ENCODE measurements at regions not wholly inside any gene's neighbourhood (a gene's known extent, or its start where the extent isn't known, plus 50 kb on each side); places are given as distances from the start of the nearest gene placed in this dataset.

DNA sequence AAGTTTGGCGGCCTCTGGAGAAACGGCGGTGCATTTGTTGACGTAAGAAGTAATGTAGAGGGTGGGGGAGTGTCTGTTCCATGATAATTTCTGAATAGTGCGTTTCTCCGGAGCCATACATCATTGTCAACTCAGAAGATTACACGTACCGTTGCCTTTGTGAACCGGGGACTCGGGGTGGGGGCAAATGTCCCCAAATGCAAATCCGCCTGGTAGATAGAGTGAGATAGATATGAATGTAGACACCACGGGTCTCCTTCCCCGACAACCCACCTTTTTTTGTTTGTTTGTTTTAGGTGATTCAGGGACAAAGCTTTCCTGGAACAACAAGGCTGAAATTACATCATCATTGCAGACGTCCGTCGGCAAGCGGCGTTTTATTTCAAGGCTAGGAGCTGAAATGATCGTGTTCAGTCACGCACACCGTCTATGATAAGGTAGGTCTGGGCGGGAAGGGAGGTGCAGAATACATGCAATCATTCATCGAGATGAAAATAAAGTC lies 96.0 kb upstream of the PPP2R3B start:
- TF ChIP-seq, protein P1, sequence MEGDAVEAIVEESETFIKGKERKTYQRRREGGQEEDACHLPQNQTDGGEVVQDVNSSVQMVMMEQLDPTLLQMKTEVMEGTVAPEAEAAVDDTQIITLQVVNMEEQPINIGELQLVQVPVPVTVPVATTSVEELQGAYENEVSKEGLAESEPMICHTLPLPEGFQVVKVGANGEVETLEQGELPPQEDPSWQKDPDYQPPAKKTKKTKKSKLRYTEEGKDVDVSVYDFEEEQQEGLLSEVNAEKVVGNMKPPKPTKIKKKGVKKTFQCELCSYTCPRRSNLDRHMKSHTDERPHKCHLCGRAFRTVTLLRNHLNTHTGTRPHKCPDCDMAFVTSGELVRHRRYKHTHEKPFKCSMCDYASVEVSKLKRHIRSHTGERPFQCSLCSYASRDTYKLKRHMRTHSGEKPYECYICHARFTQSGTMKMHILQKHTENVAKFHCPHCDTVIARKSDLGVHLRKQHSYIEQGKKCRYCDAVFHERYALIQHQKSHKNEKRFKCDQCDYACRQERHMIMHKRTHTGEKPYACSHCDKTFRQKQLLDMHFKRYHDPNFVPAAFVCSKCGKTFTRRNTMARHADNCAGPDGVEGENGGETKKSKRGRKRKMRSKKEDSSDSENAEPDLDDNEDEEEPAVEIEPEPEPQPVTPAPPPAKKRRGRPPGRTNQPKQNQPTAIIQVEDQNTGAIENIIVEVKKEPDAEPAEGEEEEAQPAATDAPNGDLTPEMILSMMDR (conservative IDR thresholded peaks at IDR 0.05): no peak
- no peak overlapping the region for H3K4me3 ChIP-seq (ENCODE audit: low read length)
- no peaks in the 10 kb centered on the region for H3K27me3 ChIP-seq (ENCODE audit: control insufficient read depth, insufficient read depth, low read length, poor library complexity, severe bottlenecking)
- Mint-ChIP-seq H3K9me3 (peaks cover 12% of the 10 kb centered on the region), H3K27me3 (ENCODE audit: insufficient read depth) (peaks cover 13% of the 10 kb centered on the region), H3K4me3 (no peak overlapping the region), H3K36me3 (ENCODE audit: low read depth) (no peaks in the 10 kb centered on the region), H3K27ac (no peak overlapping the region), H3K4me1 (peaks cover 5% of the 10 kb centered on the region)
- H3K4me1 ChIP-seq (ENCODE audit: control insufficient read depth, insufficient read depth, low read length): no peaks in the 10 kb centered on the region
- H3K9me3 ChIP-seq (ENCODE audit: control insufficient read depth, low read length): no peaks in the 10 kb centered on the region
- no peaks in the 10 kb centered on the region for H3K36me3 ChIP-seq (ENCODE audit: control insufficient read depth, insufficient read depth, low read length)
- 89% methylated on average over 15 to 23 of the region's 23 CpGs for WGBS, 2 experiments (ENCODE audit: insufficient coverage in 1 of 2, insufficient read length in 1 of 2)
- H3K27ac ChIP-seq (ENCODE audit: low read depth, low read length): no peak overlapping the region
- no peak for DNase-seq
- H3K9ac ChIP-seq (ENCODE audit: extremely low read depth, low read length, poor library complexity, severe bottlenecking): no peak overlapping the region

DNA sequence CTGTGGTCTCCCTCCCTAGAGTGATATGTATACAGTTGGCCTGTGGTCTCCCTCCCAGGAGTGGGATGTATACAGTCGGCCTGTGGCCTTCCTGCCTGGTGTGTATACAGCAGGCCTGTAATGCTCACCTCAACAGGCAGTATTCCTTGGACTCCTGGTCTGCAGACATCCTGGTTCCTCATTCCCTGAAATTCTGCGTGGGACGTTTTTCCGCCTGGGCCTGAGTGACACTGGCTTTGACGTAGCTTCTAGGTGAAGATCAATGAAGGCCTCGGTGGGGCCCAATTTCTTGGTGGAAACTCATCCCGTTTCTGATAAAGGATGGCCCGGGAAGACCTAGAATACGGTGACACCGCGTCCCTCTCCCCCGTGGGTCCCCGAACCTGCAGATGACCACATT lies 98.7 kb upstream of the PPP2R3B start:
- Histone ChIP-seq H3K27ac (ENCODE audit: low read depth, low read length) (no peak overlapping the region), H3K9me3 (ENCODE audit: control insufficient read depth, low read length) (no peaks in the 10 kb centered on the region), H3K4me3 (ENCODE audit: low read length) (no peak overlapping the region), H3K4me1 (ENCODE audit: control insufficient read depth, insufficient read depth, low read length) (no peaks in the 10 kb centered on the region), H3K27me3 (ENCODE audit: control insufficient read depth, insufficient read depth, low read length, poor library complexity, severe bottlenecking) (no peaks in the 10 kb centered on the region), H3K9ac (ENCODE audit: extremely low read depth, low read length, poor library complexity, severe bottlenecking) (no peak overlapping the region), H3K36me3 (ENCODE audit: control insufficient read depth, insufficient read depth, low read length) (no peaks in the 10 kb centered on the region)
- no peaks in the 10 kb centered on the region for H3K36me3 Mint-ChIP-seq (ENCODE audit: low read depth)
- peaks cover 29% of the 10 kb centered on the region for H3K27me3 Mint-ChIP-seq (ENCODE audit: insufficient read depth)
- H3K4me1 Mint-ChIP-seq: peaks cover 6% of the 10 kb centered on the region
- no peak overlapping the region for H3K27ac Mint-ChIP-seq
- WGBS, 2 experiments (ENCODE audit: insufficient coverage in 1 of 2, insufficient read length in 1 of 2): 95 to 99% methylated on average over 13 of the region's 13 CpGs
- H3K9me3 Mint-ChIP-seq: peaks cover 6% of the 10 kb centered on the region
- H3K4me3 Mint-ChIP-seq: no peak overlapping the region
- TF ChIP-seq, protein P1 (conservative IDR thresholded peaks at IDR 0.05): no peak
- no peak for DNase-seq

DNA sequence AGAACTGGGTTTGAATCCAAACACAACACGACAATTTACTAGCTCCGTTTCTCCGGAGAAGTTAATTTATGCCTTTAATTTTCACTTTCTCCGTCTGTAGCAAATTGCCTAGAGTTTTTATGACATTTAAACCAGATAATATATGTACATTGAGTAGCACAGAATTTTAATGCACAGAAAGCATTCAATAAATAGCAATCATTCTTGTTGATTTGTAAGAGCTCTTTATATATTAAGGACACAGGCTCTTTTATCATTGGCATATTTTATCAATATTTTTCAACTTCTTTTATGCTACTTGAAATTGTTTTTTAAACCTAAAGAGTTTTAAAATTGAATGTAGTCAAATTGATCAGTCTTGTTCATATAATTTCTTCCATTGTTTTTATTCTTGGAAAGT lies 99.6 kb upstream of the PPP2R3B start:
- 97 to 100% methylated on average over 2 to 3 of the region's 4 CpGs for WGBS, 2 experiments (ENCODE audit: insufficient coverage in 1 of 2, insufficient read length in 1 of 2)
- Histone ChIP-seq H3K4me3 (ENCODE audit: low read length) (no peak overlapping the region), H3K4me1 (ENCODE audit: control insufficient read depth, insufficient read depth, low read length) (no peaks in the 10 kb centered on the region), H3K9me3 (ENCODE audit: control insufficient read depth, low read length) (no peaks in the 10 kb centered on the region), H3K27ac (ENCODE audit: low read depth, low read length) (no peak overlapping the region), H3K36me3 (ENCODE audit: control insufficient read depth, insufficient read depth, low read length) (no peaks in the 10 kb centered on the region), H3K9ac (ENCODE audit: extremely low read depth, low read length, poor library complexity, severe bottlenecking) (no peak overlapping the region), H3K27me3 (ENCODE audit: control insufficient read depth, insufficient read depth, low read length, poor library complexity, severe bottlenecking) (no peaks in the 10 kb centered on the region)
- Mint-ChIP-seq H3K27me3 (ENCODE audit: insufficient read depth) (peaks cover 27% of the 10 kb centered on the region), H3K9me3 (peaks cover 6% of the 10 kb centered on the region), H3K36me3 (ENCODE audit: low read depth) (no peaks in the 10 kb centered on the region), H3K4me3 (no peak overlapping the region), H3K4me1 (peaks cover 6% of the 10 kb centered on the region), H3K27ac (no peak overlapping the region)
- TF ChIP-seq, protein P1 (conservative IDR thresholded peaks at IDR 0.05): no peak
- DNase-seq: no peak

All from endodermal cell (in vitro differentiated cells).